SW480 (cell line): ENCODE measurements at regions not wholly inside any gene's neighbourhood (a gene's known extent, or its start where the extent isn't known, plus 50 kb on each side); places are given as distances from the start of the nearest gene placed in this dataset.
"Not testable (repeated sequence)": the region's sequence is repeated elsewhere in the genome, so short reads cannot be mapped to it uniquely, and the experiment has no call there.

Experiments
- DNase-seq: peaks from one replicate; pipeline ENCODE4 v3.0.0-alpha.2; 2016; ENCODE audit warnings: low spot score

DNA sequence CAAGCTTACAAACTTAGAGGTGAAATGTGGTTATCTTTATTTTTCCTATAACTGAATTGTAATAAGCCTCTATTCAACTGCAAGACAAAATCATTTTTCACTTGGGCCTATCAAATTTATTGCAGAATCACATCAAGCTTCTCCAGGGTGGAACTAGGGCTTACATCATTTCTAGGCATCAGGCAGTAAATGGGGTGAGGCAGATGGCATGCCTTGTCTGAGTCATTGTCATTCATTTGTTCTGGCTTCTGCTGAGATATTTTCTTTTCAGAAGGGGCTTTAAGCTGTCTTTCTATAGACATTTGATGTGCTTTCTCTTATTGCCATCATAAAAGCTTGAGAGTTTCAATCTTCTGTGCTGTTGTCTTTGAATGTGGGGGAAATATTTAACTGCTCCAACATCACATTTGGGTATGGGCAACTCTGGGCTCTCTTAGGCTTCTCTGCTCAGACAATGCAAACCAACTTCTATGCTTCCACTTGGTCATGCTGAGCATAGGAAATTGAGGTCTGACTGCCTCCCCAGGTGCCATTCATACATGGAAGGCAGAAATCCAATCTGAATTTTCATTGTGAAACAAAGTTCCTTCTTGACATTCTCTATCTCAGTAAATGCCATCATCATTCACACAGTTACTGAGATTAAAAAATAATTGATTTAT, 225.8 kb upstream of the GIMD1 start:
- DNase-seq, result no peak

DNA sequence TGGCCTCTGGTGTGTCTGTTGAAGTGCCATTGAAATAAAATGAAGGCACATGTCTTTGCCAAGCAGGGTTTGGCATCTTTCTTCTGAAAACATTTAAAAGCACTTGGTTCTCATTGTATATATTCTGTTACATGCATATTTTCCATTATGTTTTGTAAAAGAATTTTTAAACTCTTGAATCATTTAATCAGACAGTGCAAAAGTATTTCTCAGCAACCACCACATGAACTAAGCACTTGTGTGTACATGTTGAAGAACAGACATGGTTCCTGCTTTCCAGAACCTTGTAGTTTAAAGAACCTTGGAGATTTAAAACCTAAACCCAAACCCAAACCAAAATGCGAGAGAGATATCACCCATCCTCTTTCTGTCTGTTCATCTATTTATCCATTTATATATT, 220.3 kb upstream of the GIMD1 start:
- no peak for DNase-seq

DNA sequence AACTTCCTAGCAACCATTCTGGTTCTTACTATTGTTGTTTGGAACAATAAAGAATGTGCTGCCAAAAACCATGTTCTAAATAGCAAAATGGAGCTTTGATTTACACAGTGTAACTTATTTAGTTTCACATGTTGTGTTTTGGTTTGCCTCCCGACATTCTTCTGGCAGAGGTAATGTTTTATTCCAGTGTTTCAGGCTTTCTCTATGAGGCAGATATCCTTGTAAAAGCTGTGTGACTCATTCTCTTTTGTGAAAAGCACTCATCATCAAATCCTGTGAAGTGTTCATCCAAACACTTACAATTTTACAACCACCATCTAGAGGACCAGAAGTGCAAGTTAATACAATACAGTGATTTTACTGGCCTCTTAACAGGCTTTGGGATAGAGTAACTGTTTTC, 219.0 kb upstream of the GIMD1 start:
- DNase-seq, result no peak

DNA sequence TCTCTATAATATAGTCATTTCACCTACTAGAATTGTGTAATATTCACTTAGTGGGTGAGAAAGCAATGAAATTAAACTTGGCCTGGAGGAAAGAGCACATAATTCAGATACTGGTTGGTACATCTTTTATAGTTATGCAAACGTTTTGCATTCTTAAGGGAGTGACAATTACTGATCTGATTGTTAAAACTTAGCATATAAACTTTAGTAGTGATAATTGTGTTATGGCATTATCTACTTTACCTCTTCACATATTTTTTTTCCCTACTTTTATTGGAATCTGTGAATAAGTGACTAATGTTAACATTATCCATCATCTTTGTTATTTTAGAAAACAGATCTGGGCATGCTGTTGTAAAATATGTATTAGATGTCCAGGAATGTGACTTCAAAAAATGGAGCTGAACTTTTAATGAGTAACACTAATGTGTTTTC, 217.4 kb upstream of the GIMD1 start:
- no peak for DNase-seq

DNA sequence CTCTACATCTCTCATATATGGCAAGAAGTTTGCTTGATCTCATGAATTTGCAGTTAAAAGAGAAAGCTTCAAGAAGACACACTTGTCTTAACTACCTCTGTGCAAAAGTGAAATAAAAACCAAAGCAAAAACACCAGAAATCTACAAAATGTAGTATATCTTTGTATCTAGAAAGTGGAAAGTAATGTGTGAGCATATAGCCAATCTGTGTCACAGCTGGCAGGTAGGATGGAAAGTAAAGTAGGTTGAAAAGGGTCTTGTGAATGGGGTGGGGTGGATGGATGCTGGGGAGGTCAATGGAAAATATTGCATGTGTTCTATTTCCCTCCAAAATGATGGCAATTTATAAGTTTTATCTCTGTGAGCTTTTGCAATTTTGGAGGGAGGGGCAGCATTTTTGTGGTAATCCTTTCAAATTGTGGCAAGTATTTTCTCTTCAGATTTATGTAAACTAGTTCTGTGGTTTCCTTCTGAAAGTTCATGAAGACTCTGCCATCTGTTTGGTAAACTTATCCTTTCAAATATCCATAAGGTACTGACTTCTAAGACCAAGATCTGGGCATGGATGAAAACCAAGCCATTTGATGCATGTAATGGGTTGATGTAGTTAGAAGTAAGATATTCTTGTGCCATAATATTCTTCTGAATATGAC, 215.9 kb upstream of the GIMD1 start:
- DNase-seq, result no peak

DNA sequence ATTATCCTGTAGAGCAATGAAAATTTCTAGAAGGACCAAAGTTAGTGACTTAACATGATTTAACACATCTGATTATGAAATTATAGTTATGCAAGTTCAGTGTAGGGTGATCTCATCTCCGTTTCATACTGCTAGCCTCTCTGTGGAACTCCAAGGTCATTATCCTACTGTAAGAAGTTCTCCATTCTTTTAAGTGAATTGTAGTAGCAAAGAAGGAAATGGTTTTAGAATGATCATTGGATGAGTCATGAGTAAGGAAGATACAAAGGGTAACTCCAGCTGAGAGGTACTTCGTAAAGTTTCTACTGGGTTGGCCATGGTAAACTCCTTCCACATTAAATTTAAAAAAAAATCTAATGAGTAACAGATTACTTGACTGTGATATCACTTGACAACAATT, 215.0 kb upstream of the GIMD1 start:
- no peak for DNase-seq

DNA sequence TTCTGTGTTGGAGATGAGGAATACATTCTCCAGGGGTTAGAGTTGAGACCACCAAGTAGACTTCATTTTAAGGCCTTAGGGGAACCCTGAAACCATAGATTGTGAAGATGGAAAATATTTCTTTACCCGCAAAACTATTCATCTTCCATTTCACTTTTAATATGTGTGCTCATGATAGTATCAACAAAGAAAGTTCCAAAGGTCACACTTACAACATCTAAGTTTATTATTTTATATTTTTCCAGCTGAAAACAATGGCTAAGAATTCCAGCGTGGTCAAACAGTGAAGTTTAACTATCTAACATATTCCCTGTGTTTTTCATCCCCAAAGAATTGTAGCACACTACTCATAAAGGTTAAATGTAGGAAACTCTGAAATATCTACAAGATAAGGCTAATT, 214.5 kb upstream of the GIMD1 start:
- DNase-seq, result no peak

DNA sequence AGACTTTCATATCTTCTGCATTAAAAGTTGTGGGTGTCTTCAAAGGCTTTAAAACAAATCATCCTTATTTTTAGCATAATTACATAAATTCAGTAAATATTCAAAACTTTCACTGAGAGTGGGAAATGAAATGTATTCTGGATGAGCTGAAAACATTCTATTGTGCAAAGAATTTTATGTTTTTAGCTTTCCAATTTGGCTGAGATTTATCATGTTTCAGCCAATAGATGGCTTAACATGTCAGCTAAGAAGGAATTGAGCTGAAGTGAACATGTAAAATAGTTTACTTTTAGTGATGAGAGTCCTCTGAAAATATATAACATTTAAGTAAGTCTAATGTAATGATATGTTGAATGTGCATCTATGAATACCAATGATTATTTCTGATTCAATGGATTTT, 213.5 kb upstream of the GIMD1 start:
- no peak for DNase-seq

DNA sequence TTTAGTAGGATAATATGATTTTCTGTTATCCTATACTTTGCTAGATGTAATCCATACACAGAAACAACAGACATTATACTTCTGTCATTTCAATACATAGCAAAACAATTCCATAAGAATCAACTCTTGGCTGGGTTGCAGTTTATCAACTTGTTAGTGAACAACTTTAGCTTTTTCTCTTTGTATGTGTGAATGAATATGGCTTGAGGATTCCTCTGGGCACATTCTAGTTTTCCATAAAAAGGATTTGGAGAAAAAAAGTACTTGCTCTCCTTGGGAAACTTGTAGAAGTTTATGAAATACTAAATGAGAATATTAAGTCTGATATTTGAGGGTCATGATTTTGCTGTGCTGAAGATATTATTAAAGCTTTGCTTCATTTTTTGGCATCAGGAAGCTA, 210.7 kb upstream of the GIMD1 start:
- no peak for DNase-seq

DNA sequence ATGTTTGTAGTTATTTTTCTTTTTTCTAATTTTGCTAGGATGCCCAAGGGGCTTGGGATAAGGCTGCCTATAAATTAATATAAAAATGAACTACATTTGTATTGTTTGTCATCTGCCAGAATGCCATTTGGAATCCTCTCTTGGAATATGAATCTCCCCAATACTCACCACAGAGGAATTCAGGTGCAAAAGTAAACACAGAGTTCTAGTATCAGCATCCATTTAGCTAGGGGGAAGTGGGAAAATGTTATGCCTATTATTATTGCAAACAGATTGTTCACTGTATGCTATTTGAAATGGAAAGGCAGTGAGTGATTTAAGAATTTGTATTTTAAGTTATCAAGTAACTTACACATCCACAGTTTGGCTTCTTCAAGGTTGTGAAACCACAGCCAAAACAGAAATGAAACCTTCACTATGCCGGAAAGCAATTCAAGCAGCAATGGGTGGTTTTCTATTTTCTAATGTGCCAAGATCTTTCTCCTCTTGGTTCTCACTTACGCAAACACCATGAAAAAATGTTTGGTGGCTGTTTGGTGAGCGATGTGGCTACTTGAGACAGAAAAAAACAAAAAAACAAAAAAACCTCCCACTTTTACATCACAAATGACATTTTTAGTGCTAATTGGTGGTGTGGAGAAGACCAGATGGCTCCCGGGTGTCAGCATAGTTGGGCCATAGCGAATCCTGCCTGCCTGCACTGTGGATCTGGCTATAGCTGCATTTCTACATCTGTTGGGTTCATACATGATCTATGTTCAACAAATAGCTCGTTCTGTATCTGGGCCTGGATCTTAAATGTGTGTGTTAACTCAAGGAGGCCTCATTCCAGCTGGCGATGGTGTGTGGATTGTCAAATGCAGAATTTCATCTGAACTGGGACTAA, 200.8 kb upstream of the GIMD1 start:
- DNase-seq, result no peak

DNA sequence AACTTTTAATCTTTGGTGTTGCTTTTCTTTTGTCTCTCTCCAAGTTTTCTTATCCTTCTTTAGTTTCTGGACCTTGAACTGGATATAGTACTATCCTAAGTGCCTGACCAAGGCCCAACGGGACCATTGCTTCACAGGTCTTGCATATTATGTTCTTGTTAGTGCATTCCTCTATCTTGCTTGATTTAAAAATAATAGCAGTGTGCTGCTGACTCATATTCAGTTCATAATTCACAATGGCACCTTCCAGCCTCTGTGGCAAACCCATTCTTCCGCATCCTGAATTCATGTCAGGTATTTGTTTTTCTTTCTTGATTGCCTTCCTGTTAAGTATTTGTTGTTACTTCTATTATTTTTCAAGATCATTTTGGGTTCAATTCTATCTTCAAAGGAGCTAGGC, 197.1 kb upstream of the GIMD1 start:
- no peak for DNase-seq

DNA sequence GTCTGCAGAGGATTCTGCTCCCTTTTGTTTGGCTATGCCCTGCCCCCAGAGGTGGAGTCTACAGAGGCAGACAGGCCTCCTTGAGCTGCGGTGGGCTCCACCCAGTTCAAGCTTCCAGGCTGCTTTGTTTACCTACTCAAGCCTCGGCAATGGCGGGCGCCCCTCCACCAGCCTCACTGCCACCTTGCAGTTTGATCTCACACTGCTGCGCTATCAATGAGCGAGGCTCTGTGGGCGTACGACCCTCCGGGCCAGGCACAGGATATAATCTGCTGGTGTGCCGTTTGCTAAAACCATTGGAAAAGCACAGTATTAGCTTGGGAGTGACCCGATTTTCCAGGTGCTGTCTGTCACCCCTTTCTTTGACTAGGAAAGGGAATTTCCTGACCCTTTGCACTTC, 195.1 kb upstream of the GIMD1 start:
- not testable (repeated sequence) for DNase-seq

DNA sequence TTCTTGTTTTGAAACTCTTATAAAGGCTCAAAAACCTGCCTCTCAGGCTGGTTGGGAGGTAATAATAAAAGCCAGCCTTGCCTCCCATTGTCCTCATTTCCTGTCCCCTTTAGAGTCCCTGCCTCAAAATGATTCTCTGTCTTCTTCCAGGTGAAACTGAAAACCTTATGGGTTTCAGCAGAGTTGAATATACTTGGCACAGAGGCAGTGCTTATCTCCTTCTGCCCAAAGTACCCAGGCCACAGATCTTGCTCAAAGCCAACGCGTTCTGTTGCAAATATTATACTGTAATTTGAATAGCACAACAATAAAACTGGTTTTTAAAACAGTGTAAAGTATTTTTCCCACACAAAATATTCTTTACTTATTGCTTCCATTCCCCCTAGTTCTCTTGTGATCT, 183.1 kb upstream of the GIMD1 start:
- no peak for DNase-seq

DNA sequence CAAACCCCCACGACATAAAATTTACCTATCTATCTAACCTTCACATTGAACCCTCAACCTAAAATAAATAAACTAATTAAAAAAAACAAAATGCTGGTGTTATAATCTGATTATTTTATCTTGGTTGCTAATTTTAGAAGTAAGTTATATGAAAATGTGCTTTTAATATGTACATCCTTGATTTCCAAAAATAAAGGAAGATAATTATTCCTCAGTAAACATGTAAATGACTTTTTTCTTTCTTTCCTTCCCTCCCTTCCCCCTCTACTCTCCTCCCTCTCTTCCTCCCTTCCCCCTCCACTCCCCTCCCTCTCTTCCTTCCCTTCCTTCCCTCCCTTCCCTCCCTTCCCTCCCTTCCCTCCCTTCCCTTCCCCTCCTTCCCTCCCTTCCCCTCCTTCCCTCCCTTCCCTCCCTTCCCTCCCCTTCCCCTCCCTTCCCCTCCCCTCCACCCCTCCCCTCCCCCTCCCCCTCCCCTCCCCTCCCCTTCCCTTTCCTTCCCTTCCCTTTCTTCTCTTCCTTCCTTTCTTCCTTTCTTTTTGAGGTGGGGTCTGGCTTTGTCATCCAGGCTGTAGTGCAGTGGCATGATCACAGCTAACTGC, 180.0 kb upstream of the GIMD1 start:
- DNase-seq, result no peak

DNA sequence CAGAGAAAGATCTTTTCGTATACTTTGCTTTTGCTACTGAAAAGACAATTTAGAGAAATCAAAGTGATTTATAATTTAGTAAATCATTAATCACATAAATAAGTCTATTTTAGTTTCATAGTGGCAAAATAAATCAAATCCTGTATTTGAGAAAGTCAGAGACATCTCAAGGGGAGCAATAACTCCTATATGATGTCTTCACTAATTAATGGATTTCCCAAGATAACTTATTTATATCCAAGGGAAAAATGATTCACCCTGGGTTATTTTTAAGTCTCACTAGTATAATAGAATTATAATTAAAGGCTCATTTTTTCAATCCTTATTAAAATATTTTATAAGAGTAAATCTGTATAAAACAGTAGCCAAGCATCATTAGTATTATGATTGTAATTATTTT, 177.8 kb upstream of the GIMD1 start:
- no peak for DNase-seq

DNA sequence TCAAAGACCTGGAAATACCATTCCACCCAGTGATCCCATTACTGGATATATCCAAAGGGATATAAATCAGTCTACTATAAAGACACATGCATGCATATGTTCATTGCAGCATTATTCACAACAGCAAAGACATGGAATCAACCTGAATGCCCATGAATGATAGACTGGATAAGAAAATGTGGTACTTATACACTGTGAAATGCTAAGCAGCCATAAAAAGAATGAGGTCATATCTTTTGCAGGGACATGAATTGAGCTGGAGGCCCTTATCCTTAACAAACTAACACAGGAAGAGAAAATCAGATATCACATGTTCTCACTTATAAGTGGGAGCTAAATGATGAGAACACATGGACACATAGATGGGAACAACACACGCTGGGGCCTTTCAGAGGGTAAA, 174.0 kb upstream of the GIMD1 start:
- DNase-seq, result not testable (repeated sequence)

DNA sequence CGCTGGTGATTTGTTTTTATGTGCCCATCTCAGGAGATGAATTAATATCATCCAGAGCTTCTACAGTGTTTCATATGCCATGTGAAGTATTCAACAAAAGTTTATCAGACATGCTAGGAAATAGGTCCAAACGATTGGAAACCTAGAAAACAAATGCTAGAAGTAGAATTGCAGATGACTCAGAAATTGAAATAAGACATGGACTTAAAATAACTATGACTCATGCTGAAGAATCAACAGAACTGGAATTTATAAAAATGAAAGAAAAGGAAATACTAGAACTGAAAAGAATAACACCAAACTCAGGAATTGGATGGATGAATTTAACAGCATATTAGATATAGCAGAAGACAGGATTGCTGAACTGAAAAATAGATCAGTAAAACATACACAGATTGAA, 172.7 kb upstream of the GIMD1 start:
- DNase-seq, result no peak

DNA sequence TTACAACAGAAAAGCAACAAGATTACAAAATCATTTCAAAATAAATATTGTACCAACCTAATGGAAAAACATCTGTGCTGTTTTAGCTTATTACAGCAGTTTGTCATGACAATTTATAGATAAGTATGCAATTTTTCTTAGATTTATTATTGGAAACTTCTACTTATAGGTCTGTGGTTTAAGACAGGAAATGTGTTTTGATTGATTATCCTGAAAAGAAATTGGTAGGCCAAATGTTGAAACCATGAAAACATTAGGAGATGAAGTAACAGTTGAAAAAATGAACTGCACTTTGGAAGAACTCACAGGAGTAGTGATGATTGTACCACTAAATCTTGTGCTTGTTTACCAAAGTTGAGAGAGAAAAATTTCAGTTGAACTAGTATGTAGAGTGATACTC, 162.2 kb upstream of the GIMD1 start:
- DNase-seq, result no peak

DNA sequence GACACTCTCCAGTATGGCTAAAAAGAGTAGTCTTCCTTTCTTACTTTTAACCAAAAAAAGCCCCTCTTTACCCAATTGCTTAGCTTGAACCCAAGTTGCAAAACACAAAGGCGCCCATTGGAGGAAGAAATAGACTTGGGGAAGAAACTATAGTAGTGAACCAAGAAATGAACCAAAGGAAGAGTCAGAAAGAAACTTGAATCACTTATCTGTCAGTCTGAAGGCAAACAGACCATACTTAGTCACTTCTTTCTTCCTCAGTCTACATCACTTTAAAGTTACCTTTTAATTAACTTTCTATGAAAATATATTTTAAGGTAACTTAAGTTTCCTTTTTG, 161.4 kb upstream of the GIMD1 start:
- DNase-seq, result no peak

DNA sequence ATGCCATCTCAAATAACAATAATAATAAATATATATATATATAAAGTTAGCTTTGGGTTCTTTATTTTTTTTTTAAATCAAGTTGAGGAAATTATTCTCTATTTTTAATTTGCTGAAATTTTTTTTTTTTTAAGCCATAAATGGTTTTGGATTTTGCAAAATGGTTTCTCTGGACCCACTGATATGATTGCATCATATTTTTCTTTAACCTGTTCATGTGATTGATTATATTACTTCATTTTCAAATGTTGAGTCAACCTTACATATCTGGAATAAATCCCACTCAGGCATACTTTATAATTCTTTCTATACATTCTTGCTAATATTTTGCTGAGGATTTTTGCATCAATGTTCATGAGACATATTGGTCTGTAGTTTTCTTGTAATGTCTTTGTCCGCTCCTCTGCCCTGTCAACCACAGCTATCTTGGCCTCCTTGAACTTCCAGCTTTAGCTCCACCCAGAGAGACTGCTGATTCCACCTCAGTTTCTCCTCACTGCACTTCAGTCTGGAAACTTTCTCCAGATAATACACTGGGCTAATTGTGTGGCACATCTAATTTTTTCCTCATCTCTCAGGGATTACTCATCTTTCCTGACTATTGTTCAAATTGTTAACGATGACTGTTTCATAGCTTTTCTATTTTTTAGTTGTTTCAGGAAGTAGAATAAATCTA, 160.9 kb upstream of the GIMD1 start:
- no peak for DNase-seq

DNA sequence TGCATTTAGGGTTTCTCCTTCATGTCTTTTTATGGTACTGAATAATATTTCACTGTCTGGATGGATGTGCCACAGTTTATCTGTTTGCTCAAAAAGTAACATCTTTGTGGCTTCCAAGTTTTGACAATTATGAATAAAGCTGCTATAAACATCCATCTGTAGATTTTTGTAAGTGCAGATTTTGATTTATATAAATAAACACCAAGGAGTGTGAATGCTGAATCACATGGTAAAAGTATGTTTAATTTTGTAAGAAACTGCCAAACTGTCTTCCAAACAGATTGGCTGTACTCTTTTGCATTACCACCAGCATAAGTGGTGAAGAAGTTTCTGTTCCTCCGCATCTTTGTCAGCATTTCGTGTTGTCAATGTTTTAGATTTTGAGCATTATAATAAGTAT, 158.7 kb upstream of the GIMD1 start:
- no peak for DNase-seq

DNA sequence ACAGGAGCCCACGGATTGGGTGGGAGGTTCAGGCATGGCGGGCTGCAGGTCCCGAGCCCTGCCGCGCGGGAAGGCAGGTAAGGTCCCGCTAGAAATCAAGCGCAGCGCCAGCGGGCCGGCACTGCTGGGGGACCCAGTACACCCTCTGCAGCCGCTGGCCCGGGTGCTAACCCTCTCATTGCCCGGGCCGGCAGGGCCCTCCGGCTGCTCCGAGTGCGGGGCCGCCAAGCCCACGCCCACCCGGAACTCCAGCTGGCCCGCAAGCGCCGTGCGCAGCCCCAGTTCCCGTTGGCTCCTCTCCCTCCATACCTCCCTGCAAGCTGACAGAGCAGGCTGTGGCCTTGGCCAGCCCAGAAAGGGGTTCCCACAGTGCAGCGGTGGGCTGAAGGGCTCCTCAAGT, 156.8 kb upstream of the GIMD1 start:
- not testable (repeated sequence) for DNase-seq
